ENCODE measurements at regions not wholly inside any gene's neighbourhood (a gene's known extent, or its start where the extent isn't known, plus 50 kb on each side); places are given as distances from the start of the nearest gene placed in this dataset.

- no peak for TF ChIP-seq JUN (IDR thresholded peaks at IDR 0.05; ENCODE audit: borderline replicate concordance, insufficient read depth, insufficient read length, low read depth)
- TF ChIP-seq CTCF (IDR thresholded peaks at IDR 0.05; ENCODE audit: extremely low read depth in 1 of 2, insufficient read depth in 1 of 2, low read depth in 1 of 2, low read length in 2 of 2): no peak
- TF ChIP-seq POLR2AphosphoS5 (IDR thresholded peaks at IDR 0.05; ENCODE audit: insufficient read depth, low read depth, low read length): no peak
Measured at GRCh38 chr18:45478889-45479288, 136.4 kb upstream of the SLC14A2 start.

Data from endothelial cell of umbilical vein (primary cell).